T-helper 1 cell (primary cell): ENCODE measurements at regions not wholly inside any gene's neighbourhood (a gene's known extent, or its start where the extent isn't known, plus 50 kb on each side); places are given as distances from the start of the nearest gene placed in this dataset.

Source experiments
- DNase-seq, 5 donors: peaks; one replicate each; pipeline ENCODE4 v3.0.0-alpha.2; 2012 to 2020

DNA sequence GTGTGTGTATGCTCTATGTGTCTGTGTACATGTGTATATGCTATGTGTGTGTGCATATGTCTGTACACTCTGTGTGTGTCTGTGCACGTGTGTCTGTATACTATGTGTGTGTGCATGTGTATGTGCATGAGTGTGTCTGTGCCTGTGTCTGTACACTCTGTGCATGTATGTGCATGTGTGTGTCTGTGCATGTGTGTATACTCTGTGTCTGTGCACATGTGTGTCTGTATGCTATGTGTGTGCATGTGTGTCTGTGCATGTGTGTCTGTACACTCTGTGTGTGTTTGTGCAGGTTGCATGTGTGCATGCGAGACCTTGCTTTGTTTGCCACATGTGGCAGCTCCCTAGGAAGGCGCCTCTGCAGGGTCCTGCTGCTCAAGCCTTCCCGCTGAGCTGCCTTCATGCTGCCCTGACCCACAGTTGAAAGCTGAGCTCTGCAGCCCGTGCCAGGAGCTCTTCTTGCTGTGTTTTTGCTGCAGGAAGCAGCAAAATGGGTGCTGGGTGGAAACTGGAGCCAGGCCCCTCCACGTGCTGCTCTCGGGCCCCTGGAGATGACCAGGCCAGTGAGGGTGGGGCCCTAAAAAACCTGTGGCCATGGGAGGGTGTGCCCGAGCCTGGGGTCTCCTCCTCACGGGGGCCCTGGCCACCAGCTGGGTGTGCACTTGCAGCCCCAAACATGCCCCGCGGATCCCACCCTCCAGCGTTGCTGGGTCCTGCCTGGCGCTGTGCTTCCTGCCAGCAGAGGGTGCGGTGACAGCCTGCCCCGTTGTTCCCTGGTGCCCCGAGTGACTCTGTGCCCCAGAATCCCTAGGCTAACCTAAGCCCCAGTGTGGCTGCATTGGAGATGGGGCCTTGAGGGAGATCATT, 109.1 kb downstream of the DACT2 start:
- DNase-seq: no peak

DNA sequence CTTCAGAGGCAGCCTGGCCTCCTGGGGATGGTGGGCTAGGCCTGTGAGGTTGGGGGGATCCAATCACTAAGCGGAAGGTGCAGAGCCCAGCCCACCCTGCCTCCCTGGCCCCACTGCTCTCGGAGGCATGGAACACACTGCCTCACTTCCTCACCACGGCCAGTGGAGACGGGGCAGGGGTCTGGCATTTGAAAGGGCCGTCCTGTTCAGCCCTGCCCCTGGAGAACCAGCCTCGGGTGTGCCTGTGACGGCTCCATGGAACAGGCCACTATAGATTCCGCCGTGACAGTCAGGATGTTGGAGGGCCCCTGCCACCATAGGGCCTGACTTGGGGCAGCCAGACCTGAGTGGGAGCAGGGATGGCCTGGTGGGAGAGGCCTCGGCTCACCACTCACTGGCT, 110.2 kb downstream of the DACT2 start:
- no peak for DNase-seq

DNA sequence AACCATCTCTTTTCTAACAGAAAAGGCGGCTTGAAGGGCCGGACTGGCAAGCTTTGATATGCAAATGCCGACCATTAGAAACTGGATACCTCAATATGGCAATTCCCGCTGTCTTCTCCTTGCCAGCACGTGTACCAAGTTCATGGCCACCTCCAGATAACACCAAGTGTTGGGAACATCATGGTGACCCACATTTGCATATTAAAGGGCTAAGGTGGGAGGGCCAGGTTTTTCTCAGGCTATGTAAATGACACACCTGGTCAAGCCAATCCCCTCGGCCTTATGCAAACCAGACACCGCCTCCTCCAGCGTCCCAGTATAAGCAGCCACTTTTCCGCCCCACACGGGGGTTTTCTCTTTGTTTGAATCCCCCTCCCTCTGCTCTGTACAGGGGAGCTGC, 110.7 kb downstream of the DACT2 start:
- DNase-seq: no peak

DNA sequence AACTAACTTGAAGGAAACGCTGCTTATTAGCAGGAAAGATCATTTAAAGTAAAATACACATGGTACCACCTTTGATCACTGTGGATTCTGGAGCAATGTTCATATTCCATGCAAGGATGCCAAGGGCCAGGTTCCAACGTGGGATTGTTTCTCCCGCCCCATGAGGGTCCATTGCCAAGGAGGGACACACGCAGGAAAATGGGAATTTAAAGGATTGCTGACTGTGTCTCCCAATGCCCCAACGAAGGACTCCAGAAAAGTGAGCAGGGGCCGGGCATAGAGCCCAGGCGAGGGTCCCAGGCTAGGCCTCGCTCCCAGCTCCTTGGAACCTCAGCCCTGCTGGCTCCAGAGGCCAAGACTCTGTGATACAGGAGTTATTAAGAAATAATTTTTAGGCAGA, 111.2 kb downstream of the DACT2 start:
- DNase-seq: no peak

DNA sequence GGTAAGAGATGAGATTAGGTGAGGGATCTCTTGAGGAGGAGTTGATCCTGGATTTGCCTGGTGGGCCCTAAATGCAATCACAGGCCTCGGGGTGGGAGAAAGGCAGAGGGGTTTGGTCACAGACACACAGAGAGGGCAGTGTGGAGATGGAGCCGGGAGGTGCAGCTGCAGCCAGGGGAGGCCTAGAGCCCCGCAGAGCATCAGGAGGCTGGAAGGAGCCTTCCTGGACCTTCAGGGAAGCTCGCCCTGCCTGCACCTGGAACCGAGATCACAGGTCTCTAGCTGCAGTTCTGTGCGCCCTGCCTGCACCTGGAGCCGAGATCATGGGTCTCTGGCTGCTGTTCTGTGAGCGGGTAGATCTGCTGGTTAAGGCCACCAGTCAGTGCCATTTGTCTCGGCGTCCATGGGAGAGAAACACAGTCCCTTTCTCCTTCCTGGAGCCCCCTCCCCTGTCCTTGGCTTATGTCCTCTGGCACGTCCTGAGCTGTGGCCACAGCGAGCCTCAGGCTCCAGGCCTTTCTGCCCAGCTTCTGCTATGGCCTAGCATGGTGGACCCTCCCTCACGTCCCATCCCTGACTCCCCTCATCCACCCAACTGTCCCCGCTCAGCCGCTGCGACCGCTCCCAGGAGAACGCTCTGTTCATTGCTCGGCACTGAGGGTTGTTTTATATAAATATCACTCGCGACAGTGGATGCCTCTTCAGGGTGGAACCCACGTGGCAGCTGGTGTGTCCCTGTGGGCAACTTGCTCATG, 112.0 kb downstream of the DACT2 start:
- DNase-seq: no peak

DNA sequence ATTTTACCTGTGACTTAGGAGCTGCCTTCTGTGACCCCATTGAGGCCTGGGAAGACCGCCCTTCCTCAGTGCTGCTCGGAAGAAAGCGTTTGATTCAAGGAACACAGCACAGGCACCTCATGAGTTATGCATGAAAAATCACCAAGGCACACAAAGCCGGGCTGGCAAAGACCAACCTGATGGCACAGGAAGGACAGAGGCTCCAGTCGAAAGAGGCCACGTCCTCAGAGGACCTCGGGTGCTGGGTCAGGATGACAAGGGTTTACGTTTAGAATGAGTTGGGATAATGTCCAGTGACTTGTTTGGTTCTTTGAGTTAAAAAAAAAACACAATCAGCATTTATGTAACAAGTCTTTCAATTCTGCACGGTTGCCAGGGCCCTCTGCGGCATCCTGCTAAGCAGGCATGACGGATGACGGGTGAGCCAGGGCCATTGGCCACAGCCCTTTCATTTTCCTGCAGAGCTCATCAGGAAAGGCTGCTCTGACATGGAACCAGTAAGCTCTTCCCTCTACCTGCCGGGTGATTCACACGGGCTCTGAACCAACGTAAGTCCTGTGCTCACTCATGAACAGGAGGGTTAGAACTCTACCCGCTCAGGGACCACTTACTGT, 112.8 kb downstream of the DACT2 start:
- DNase-seq: no peak

DNA sequence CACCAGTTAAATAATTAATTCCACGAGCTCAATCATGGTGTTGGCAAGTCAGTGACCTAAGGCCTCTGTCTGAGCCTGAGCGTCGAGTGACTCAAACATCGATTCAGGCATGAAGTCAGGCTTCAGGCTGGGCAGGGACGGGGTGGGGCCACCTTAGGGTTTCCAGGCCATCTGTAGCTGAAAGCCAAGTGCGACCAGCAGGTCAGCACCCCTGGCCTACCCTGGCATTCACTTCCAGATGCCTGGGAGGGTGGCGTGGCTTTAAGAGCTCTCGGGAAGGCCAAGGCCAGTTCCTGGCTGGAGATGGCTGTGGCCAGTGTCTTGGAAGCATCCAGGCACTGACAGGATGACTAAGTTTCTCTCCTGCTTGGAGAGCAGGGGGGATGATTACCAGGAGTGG, 113.4 kb downstream of the DACT2 start:
- no peak for DNase-seq

DNA sequence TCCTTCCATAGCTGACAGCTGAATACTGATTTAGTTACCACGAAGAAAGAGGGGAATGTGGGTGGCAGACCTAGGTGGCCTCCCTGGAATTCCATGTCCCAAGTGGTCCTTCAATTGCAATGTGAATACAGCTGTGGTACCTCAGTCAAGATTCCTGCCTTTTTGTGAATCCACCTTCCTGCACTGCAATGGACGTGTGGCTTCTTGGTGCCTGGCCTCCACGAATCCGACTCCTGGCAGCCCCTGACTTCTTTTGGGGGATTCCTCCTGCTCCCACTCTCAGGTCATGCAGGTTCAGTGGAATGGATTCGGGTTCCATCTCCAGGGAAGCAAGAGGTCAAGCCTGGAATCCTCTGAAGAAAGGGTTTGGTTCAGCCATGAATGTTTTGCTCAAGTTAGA, 117.8 kb downstream of the DACT2 start:
- no peak for DNase-seq

DNA sequence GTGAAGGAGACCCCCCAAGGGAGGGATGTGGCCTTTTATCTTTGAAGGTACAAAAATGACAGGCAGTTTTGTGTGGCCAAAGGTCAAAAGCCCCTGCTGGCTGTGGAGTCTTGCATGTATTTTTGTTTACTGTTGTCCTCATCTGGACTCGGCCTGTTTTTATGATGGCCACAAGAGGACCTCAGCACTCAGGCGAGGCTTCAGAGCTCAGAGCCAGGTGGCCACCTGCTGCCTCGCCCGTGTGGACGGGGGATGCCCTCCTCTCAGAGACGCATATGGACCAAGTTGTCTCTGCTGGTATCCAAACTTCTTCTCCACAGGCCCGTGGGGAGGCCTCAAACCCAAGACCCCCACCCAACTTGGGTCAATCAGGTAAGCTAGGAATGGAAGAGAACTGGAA, 118.2 kb downstream of the DACT2 start:
- no peak for DNase-seq

DNA sequence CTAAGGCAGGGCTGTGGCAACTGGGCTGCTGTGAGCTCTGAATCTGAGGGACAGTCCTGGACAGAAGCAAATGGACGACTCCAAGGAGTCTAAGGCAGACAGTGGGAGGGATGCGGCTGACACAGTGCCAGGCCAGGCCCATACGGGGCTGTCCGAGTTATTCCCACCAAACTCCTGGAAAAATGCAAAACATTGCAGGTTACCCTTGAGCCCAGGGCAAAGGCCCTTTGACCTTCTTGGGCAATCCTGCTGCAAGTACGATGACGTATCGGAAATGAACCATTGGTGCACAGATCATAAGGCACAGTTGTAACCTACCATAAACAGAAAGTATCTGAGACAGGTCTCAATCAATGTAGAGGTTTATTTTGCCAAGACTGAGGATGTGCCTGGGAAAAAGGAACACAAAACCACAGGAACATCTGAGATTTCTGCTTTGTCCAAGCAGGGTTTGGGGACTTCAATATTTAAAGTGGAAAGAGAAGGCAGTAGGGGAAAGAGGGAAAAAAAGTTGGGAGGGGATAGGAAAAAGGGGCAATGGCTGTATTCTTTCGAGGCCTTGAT, 118.9 kb downstream of the DACT2 start:
- no peak for DNase-seq

DNA sequence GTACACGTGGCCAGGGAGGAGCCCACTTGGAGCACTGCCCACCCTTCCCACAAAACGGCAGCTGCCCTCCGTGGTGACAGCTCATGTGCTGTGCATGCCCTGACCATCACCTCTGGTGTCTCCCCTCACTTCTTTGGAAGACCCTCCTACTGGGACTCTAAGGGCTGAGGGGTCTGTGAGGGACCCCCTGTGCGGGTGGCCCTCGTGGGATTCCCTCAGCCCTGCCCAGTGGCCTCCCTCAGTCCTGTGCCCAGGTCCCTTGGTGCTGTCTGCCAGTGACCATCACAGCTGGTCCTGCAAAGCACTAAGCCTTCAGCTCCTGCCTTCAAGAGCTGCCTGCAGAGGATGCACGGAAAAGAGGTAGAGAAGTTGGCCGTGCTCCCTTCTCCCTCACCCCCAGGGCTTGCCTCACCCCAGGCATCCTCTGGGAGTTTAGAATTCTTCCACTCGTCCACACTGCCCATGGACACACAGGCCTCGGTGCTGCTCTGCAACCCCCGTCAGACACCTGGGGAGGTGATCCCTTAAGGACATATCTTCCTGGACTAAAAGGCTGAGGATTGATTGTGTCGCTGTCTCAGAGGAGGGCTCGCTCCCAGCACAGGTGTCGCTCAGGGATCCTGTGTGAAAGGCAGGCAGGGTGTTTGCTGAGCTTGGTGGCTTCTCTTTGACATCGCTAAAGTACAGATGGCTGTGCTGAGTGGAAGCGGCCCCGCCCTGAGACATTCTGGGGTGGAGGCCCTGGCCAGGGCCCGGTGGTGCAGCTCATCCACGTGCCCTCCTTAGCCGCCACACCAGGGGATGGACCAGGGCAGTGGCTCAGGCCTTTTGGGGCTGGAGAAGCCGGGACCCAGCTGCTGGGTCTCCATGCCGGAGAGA, 119.5 kb upstream of the FRMD1 start:
- no peak for DNase-seq

DNA sequence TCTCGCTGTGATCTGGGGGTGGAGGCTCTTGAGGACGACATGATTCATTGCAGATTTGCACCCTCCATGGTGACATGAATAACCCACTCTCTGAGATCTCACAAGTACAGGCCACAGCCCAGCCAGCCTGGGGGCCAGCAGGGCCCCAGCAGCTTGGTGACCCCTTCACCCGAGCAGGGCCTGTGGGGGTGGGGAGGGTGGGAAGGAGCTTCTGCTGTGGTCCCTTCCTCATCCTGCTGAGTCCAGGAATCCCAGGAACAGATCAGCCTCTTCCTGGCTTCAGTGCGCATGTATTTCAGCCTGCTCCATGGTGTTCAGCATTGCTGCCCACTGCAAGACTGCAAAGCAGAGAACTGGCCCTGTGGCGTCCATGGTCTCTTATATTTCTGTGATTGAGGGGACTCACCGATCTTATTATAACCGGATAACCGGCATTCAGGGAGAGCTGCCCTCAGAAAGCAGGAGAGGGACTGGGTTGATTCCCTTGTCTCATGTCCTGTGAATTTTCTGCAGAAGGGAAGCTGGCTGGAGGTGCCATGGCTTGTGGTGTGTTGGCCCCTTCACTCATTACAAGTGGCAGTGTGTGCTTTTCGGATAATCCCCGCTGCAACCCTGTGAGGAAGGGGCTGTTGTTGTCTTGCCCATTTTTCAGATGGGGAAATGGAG, 118.8 kb upstream of the FRMD1 start:
- DNase-seq: no peak

DNA sequence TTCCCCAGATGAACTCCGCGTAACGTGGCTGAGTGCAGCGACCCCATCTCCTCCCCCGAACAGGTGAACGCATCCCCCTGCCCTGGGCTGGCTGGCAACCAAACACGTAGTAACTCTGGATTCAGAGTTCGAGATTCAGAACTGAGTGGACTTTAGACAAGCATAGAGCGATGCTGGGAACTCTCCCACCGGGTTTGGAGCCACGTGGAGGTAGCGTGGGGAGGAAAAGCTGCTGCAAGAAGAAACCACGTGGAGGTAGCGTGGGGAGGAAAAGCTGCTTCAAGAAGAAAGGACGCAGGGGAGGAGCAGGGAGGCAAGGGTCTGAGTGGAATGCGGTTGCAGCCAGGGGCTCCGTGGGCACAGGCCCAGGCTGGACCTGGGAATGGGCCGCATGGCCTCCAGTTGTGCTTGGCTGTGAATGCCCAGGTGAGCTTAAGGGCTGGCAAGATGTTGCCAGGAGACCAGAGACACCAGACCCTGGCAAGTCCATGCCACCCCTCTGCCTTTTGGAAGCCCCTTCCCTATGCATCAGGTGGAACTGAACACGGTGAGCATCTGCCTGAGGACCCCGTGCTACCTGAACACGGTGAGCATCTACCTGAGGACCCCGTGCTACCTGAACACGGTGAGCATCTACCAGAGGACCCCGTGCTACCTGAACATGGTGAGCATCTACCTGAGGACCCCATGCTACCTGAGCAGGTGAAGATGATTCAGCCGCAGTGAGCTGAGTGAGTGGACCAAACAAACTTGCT, 118.0 kb upstream of the FRMD1 start:
- DNase-seq: no peak

DNA sequence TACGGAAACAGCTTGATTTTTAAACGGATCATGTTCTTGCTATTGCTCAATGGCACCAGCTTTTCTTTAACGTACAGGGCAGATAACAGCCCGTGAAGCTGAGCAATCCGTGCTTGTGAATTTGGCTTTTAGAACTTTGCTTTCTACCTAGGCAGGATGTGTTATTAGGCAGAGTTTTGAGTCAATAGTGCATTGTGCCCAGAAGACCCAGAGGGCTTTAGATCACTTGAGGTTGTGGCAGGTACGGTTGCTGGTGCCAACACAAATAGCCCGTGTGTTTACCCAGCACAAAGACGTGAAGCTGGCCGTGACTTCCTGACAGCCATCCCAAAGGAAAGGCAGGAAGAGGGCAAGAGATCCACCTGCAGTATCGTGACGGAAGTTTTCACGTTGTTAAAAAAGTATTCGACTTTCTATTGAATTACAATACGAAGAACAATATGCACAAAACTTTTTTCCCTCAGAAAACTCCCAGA, 117.4 kb upstream of the FRMD1 start:
- DNase-seq: no peak

DNA sequence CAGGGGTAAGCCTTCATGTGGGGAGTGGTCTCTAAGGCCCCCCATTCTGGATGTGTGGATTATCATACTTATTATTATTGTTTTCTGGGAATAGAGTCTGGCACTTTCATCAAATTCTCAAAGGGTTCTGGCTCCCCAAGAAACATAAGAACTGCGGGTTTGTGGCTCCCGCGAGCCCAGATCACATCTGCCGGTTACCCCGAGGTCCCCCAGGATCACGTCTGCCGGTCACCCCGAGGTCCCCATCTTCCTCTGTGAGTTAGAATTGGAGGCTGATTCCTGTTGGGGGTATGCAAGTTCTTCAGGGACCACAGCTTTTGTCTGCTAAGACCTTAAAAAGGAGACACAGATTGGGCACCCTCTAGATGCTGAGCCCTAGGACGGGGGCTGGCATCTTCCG, 116.7 kb upstream of the FRMD1 start:
- DNase-seq: no peak

DNA sequence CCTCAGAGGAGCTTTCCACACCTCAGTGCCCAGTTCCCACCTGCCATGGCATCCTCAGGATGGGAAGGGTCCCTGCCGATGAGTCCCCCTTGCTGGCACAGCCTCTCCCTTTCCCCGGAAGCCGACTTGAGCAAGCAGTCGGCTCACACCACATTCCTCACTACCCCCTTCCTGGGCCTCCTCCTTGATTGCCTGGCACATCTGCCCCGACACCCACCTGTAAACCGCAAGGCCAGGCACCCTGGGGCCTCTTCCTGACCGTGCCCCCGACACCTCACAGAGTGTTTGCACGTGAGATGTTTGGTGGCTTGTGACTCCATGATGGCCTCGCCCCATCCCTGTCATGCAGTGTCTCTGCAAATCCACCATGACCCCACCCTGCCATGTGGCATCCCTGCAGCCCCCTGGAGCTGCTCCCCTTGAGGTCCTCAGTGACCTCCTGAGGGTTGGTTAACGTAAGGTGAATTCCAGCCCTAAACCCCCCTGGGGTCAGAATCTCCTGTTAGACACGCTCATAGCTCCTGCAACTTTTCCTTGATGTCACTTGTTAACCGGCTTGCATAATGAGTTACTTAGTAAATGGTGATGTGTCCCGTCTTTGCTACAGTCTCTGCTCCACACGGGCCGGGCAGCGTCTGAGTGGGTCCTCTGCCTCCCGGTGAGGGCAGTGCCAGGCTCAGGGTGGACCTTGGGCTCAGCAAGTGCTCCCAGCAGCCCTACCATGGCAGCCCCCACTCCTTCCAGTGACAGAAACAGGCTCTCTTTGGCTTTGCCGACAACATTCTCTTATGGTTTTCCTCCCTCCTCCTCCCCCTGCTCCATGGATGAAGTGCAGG, 115.9 kb upstream of the FRMD1 start:
- DNase-seq: no peak

DNA sequence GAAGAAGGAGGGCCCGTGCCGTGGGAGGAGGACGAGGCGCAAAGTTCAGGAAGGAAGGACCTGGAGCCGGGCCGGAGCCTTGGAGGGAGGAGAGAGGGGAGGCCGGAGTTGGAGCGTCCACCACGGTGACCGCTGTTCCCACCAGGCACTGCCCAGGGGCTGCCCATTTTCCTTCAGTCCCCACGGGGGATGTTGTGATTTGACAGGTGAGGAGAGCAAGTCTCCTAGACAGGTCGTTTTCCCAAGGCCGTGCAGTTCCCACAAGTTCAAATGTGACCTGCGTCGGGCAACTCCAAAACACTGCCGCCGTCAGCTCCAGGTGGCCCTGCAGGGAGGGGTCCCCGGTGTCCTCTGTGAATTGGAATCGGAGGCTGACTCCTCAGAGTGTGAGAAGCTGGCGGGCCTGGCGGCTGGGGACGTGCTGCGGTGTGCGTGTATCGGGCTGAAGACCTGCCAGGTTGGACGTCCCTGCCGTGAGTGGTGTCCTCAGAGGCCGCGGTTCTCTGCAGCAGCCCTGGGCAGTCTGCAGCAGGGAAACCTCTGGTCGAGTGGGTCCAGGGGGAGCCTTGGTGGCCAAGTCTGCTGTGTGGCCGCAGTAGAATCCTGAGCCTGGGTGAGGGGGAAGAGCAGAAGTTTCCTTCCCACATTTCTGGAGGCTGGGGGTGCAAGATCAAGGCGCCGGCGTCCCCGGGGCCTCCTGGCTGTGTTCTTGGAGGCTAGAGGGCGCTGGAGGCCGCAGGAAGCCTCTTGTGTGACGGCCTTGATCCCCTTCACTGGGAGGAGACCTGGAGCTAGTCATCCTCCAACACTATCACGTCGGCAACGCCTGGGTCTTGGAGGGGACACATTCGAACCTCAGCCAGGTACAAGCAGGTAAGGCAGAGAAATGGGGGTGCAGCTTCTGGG, 115.1 kb upstream of the FRMD1 start:
- no peak for DNase-seq

DNA sequence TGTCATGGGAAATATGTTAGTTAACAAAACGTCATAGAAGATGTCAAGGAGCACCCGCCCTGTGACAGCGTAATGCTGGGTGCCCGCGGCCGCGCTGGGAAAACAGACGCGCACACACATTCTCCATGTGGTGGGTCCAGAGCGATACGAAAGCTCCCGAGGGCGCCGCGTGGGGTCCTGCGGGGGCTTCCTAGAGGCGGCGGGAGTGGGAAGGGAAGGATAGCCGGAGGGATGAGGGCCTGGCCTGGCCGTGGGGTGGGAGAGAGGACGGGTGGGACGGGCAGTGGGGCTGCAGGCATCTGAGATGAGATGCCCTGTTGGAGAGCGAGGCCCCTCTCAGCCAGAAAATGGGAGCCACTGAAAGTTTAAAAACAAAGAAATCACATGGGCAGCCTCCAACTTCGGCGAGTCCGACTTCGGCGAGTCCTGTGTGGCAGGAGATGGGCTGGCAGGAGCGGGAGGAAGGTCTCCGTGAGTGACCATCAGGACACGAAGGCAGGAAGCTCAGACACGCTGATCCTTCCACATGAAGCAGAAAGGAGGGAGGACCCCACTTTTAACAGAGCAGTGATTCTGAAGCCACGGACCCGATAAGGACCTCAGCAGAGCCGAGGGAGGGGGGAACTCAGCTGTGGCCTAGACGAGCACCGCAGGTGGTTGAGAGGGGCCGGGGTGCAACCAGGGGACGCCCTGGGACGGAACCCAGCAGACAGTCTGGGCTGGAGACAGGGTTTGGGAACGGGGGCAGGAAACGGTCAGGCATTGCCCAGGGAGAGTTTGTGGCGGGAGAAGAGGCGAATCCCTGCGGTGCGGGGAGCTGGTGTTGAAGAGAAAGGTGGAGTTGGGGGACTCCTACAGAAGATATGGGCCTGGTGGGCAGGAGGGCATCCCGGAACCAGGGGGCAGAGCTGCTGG, 114.1 kb upstream of the FRMD1 start:
- DNase-seq: no peak
